SU-DHL-6 (cell line): ENCODE measurements at regions not wholly inside any gene's neighbourhood (a gene's known extent, or its start where the extent isn't known, plus 50 kb on each side); places are given as distances from the start of the nearest gene placed in this dataset.
"Not testable (repeated sequence)": the region's sequence is repeated elsewhere in the genome, so short reads cannot be mapped to it uniquely, and the experiment has no call there.

Experiments used
- H2AFZ ChIP-seq: fragments of 200-600 bp; sonication (generic); 2 replicates; pipeline ENCODE4 v1.6.1; 2014; ENCODE audit warnings: low read depth, mild to moderate bottlenecking, moderate library complexity, mixed read lengths, antibody characterized with exemption, low read length; ENCODE audit not compliant: severe bottlenecking
- H3F3A ChIP-seq: fragments of 200-600 bp; shearing (Covaris generic); 2 replicates; pipeline ENCODE4 v1.6.0; 2016; ENCODE audit warnings: antibody characterized with exemption, mild to moderate bottlenecking; ENCODE audit not compliant: insufficient read depth
- H3K27ac ChIP-seq: fragments of 200-600 bp; sonication (generic); 2 replicates; pipeline ENCODE4 v1.5.1; 2016; ENCODE audit warnings: low read depth, mild to moderate bottlenecking, low read length, moderate library complexity, mixed read lengths
- H3K27me3 ChIP-seq: fragments of 200-600 bp; sonication (generic), shearing (Covaris generic); 2 replicates; pipeline ENCODE4 v1.6.0; 2014; ENCODE audit warnings: mild to moderate bottlenecking, low read length
- H3K36me3 ChIP-seq: fragments of 200-600 bp; sonication (generic); 2 replicates; pipeline ENCODE4 v1.6.1; 2014; ENCODE audit warnings: mild to moderate bottlenecking, low read length, mixed read lengths
- H3K4me2 ChIP-seq: fragments of 300-600, 200-600 bp; shearing (Covaris generic), sonication (generic); 2 replicates; pipeline ENCODE4 v1.6.0; 2014; ENCODE audit warnings: low read length, low read depth, mild to moderate bottlenecking; ENCODE audit not compliant: poor library complexity, severe bottlenecking
- H3K4me3 ChIP-seq: fragments of 200-600 bp; sonication (generic); 2 replicates; pipeline ENCODE4 v1.5.1; 2014; ENCODE audit warnings: antibody characterized with exemption, low read length, mild to moderate bottlenecking, mixed read lengths; ENCODE audit not compliant: insufficient read depth, poor library complexity, severe bottlenecking
- H3K79me2 ChIP-seq: fragments of 200-600 bp; sonication (generic); 2 replicates; pipeline ENCODE4 v1.6.1; 2014; ENCODE audit warnings: mild to moderate bottlenecking, low read length, moderate library complexity; ENCODE audit not compliant: insufficient read depth
- H3K9ac ChIP-seq: fragments of 200-600 bp; sonication (generic); 2 replicates; pipeline ENCODE4 v1.7.0; 2014; ENCODE audit warnings: mild to moderate bottlenecking, low read length
- H3K9me2 ChIP-seq: fragments of 200-600 bp; sonication (generic); replicated peaks from 2 replicates; pipeline ENCODE4 v1.6.1; 2014; ENCODE audit warnings: low read length; ENCODE audit not compliant: insufficient read depth
- H3K9me3 ChIP-seq: fragments of 200-600 bp; sonication (generic); 2 replicates; pipeline ENCODE4 v1.6.1; 2014; ENCODE audit warnings: low read length, mixed read lengths; ENCODE audit not compliant: insufficient read depth
- H4K20me1 ChIP-seq: fragments of 200-600 bp; sonication (generic); 2 replicates; pipeline ENCODE4 v1.6.1; 2014; ENCODE audit warnings: low read depth, mild to moderate bottlenecking, antibody characterized with exemption, low read length, moderate library complexity, mixed read lengths
- EZH2phosphoT487 ChIP-seq: fragments of 200-600 bp; sonication (generic), shearing (Covaris generic); conservative IDR thresholded peaks from 2 replicates; pipeline ENCODE4 v1.6.1; 2018; ENCODE audit warnings: mild to moderate bottlenecking, antibody characterized with exemption, low read length, moderate library complexity, mixed read lengths
- TF ChIP-seq, protein P1 (sequence below): fragments of 200-600 bp; sonication (generic); IDR thresholded peaks from one replicate; pipeline ENCODE4 v1.5.1; 2017; ENCODE audit warnings: antibody characterized with exemption, mild to moderate bottlenecking, low read length, moderate library complexity; ENCODE audit not compliant: insufficient read depth, poor library complexity, severe bottlenecking

DNA sequence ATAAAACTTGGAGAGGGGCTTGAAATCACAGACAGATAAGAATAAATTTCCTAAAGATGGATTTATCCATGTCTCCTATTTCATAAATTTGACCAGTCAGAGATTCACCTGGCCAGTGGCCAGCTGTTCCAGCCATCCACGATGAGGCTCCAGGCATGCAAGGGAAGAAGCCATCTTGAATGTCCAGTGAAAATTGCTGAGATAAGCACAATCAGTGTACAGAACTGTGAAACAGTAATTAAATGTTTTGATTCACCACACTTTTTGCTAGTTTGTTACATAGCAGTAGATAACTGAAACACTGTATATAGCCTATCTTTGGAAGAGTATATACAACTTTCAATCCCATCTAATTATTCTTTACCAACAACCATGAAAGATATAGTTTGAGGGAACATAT lies 163.5 kb downstream of the HINT1 start:
- no peaks in the 10 kb centered on the region for H3F3A ChIP-seq
- no peaks in the 10 kb centered on the region for H3K36me3 ChIP-seq
- no peak overlapping the region for H3K27ac ChIP-seq
- no peaks in the 10 kb centered on the region for H3K9me2 ChIP-seq
- no peaks in the 10 kb centered on the region for H3K27me3 ChIP-seq
- H2AFZ ChIP-seq = no peak overlapping the region
- no peak overlapping the region for H3K9ac ChIP-seq
- no peak overlapping the region for H3K4me3 ChIP-seq
- H3K79me2 ChIP-seq = no peaks in the 10 kb centered on the region
- TF ChIP-seq, protein P1, sequence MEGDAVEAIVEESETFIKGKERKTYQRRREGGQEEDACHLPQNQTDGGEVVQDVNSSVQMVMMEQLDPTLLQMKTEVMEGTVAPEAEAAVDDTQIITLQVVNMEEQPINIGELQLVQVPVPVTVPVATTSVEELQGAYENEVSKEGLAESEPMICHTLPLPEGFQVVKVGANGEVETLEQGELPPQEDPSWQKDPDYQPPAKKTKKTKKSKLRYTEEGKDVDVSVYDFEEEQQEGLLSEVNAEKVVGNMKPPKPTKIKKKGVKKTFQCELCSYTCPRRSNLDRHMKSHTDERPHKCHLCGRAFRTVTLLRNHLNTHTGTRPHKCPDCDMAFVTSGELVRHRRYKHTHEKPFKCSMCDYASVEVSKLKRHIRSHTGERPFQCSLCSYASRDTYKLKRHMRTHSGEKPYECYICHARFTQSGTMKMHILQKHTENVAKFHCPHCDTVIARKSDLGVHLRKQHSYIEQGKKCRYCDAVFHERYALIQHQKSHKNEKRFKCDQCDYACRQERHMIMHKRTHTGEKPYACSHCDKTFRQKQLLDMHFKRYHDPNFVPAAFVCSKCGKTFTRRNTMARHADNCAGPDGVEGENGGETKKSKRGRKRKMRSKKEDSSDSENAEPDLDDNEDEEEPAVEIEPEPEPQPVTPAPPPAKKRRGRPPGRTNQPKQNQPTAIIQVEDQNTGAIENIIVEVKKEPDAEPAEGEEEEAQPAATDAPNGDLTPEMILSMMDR = no peak
- no peaks in the 10 kb centered on the region for H3K9me3 ChIP-seq
- H3K4me2 ChIP-seq = no peak overlapping the region
- no peaks in the 10 kb centered on the region for H4K20me1 ChIP-seq

DNA sequence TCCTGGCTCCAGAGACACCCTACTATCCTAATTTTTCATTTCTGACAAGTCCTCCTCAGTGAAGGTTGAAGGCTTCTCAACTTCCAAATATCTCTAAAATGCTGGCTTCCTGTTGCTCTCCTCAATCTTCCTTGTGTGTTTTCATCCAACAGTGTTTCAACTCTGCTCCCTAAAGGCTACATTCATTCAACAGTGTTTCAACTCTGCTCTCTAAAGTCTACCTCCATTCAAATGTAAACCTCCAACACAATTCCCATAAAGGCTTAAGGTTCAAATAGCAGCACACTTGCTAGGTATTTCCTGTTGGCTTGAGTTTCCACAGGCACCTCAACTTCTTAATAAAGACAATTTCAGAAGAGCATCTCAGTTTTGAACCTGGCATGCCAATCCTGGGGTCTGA lies 164.8 kb downstream of the HINT1 start:
- H3K9ac ChIP-seq = no peak overlapping the region
- no peak overlapping the region for H3K4me3 ChIP-seq
- H2AFZ ChIP-seq = no peak overlapping the region
- H3K9me2 ChIP-seq = no peaks in the 10 kb centered on the region
- no peaks in the 10 kb centered on the region for H3K36me3 ChIP-seq
- H3K27ac ChIP-seq = no peak overlapping the region
- no peaks in the 10 kb centered on the region for H3K27me3 ChIP-seq
- no peaks in the 10 kb centered on the region for H3K79me2 ChIP-seq
- no peaks in the 10 kb centered on the region for H3F3A ChIP-seq
- H4K20me1 ChIP-seq = no peaks in the 10 kb centered on the region
- no peak overlapping the region for H3K4me2 ChIP-seq
- no peak for TF ChIP-seq EZH2phosphoT487
- TF ChIP-seq, protein P1 = no peak
- no peaks in the 10 kb centered on the region for H3K9me3 ChIP-seq

DNA sequence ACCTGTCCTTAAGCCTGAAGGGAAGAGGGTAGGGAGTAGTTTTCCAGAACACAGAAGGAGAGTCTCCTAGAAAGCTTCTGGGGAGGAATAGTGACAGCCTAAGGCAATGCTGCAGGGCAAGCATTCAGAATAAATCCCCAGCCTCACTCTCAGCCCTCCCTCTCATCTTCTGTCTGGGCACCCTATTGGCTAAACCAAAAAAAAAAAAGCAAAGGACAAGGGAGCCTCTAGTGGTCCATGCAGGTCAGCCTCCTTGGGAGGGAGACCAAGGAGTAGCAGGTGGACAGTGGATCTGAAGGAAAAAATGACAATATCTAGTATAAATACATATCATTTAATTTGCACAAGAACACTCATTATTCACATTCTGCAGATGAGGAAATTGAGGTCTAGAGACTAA lies 168.3 kb downstream of the HINT1 start:
- H3K27ac ChIP-seq, H2AFZ ChIP-seq, H4K20me1 ChIP-seq, H3K9me2 ChIP-seq, H3K4me2 ChIP-seq, H3K79me2 ChIP-seq, H3K9me3 ChIP-seq, H3K9ac ChIP-seq, H3K36me3 ChIP-seq, H3K27me3 ChIP-seq, H3K4me3 ChIP-seq, H3F3A ChIP-seq: not testable (repeated sequence)

DNA sequence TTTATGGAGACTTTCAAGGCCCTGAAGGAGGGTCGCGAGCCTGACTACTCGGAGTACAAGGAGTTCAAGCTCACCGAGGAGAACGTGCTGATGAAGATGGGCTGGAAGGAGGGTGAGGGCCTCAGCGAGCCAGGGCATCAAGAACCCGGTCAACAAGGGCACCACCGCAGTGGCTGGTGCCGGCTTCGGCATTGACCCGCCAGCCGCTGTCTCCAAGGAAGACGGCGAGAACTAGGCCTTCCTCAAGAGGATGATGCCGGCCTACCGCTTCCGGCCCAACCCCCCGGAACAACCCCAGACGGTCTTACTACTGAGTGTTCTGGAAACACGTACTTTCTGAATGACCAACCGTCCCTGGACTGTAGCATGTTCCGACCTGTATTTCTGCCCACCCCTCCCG lies 169.2 kb downstream of the HINT1 start:
- no peaks in the 10 kb centered on the region for H4K20me1 ChIP-seq
- H3K36me3 ChIP-seq = no peaks in the 10 kb centered on the region
- no peaks in the 10 kb centered on the region for H3K27me3 ChIP-seq
- no peaks in the 10 kb centered on the region for H3K9me3 ChIP-seq
- H3K79me2 ChIP-seq = no peaks in the 10 kb centered on the region
- H3K9ac ChIP-seq = no peak overlapping the region
- no peak overlapping the region for H3K27ac ChIP-seq
- no peak overlapping the region for H3K4me2 ChIP-seq
- no peak overlapping the region for H2AFZ ChIP-seq
- TF ChIP-seq EZH2phosphoT487 = no peak
- TF ChIP-seq, protein P1 = no peak
- no peaks in the 10 kb centered on the region for H3F3A ChIP-seq
- no peaks in the 10 kb centered on the region for H3K9me2 ChIP-seq
- no peak overlapping the region for H3K4me3 ChIP-seq
